HG03378 (cell line): ENCODE measurements at regions not wholly inside any gene's neighbourhood (a gene's known extent, or its start where the extent isn't known, plus 50 kb on each side); places are given as distances from the start of the nearest gene placed in this dataset.
"Not testable (repeated sequence)": the region's sequence is repeated elsewhere in the genome, so short reads cannot be mapped to it uniquely, and the experiment has no call there.

ENCODE experiments used
- ATAC-seq: cut with Tn5 transposase; IDR thresholded peaks from one replicate; pipeline ENCODE4 v1.9.1; 2021; ENCODE audit warnings: mild to moderate bottlenecking, moderate library complexity; ENCODE audit not compliant: unreplicated experiment

GRCh38 chrX:145393702-145394235, 146.5 kb downstream of the SPANXN1 start:
- ATAC-seq, result no peak

DNA sequence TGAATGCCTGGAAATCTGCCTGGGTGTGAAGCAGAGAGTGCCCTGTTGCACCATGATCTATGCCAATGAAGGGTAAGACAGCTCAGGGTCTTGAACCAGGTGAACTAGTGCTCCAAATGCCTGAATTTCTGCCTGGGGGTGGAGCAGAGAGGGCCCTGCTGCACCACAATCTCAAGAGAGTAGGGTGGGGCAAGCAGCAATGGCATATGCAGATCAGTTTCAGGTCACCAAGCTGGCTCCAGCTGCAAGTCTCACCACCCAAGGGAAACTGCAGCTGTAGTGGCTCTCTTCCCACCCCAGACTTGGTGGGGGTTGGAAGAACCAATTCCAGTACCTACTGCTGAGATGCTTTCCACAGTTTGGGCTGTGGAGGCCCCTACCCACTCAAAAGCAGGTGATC, 147.0 kb downstream of the SPANXN1 start:
- ATAC-seq, result no peak

DNA sequence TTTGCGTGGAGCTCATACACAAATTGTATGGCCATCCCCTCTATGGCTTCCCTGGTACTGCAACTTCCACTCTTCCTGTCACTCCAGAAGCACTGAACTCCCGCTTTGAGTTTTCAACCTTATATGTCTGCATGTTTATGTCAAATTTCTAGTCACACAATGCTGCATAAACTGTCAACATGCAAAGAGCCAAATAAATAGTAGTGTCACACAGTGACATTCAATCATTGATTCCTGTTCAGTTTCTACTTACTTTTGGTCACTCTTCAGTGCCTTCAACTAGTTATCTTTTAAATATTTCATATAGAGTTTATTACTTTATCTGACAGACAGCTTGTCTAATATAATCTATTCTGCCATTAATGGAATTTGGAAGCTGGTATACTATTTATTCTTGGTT, 149.3 kb downstream of the SPANXN1 start:
- no peak for ATAC-seq

DNA sequence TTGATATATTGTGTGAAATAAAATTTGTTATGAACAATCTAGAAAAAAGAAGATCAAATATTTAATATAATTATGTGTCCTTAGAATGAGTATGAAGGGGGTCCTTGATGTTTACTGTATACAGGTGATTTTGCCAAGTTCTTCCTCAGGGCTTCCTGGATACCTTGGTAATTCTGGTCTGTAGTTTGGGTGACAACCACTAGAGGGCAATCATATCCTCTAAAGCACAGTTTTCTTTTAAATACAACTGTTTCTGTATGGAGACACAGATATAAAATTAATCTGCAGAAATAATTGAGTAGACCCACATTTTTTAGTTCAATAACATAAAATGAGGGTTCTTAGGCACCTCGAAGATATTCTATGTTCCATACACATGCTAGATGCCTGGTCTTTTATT, 157.7 kb downstream of the SPANXN1 start:
- peak; percentile 84 for ATAC-seq

GRCh38 chrX:145410622-145411021, 163.3 kb downstream of the SPANXN1 start:
- ATAC-seq, result no peak

- not testable (repeated sequence) for ATAC-seq
These were observed 188.9 kb downstream of the SPANXN1 start for GRCh38 chrX:145436211-145436610.

- no peak for ATAC-seq
These were observed 217.3 kb downstream of the SPANXN1 start for GRCh38 chrX:145464650-145465049.

- no peak for ATAC-seq
These were observed 228.4 kb downstream of the SPANXN1 start for GRCh38 chrX:145475725-145476124.

DNA sequence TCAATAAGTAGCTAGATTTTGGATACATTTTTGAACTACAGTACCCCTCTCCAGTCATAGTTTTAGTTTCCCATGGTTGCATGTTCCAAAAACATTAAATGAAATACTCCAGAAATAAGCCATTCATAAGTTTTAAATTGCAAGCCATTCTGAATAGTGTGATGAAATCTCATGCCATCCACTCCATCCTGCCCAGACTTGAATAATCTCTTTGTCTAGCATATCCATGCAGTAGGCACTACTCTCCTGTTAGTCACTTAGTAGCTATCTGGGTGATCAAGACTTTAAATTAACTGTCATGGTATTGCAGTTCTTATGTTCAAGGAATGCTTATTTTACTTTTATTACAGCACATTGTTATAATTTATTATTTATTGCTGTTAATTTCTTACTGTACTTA, 237.4 kb downstream of the SPANXN1 start:
- no peak for ATAC-seq

- ATAC-seq, result no peak
These were observed 255.4 kb downstream of the SPANXN1 start for GRCh38 chrX:145502670-145503069.

DNA sequence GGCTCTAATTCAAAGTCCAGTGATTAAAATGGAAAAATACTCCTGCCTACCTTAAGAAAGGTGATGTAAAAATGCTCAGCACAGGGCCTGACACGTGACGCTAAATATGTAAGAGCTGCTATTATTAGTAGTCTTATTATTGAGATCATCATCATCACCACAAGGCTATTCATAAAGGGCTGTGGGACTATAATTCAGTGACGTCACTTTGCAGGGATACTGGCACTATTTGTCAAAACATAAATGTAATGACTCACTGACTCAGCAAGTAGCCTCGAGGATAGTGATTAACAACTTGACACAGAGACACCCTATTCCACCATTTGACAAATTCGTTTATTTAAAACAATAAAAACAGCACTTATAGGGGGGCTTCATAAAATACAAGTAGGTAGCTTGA, 258.9 kb downstream of the SPANXN1 start:
- ATAC-seq, result no peak

- ATAC-seq, result no peak
These were observed 277.6 kb downstream of the SPANXN1 start for GRCh38 chrX:145524931-145525330.

DNA sequence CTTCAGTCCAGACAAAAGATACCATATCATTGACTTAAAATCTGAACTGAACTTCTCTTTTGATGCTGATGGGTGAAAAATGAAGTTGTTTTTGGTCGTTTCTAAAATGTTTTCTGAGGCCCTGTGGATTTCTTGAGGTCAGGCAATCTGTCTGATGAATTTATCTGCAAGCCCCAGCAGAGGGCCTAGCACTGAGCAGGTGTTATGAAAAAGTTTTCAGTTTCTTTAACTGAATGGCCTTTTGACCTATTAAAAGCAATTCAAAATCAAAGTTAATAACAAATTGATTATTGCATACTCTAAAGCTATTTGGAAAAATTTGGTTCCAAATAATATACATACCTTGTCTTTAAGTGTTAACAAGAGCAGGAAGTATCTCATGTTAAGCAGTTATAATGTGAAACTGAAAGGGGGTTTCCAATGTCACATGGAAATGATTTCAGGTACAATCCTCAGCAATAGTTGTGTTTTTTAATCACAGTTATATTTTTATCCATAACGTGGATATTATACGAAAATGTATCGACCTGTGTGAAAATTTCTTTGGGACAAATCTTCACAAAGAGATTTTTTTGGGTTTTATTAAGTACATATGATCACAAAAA, 285.0 kb downstream of the SPANXN1 start:
- ATAC-seq, result no peak

- no peak for ATAC-seq
These were observed 284.1 kb upstream of the SLITRK2 start for GRCh38 chrX:145533534-145533933.

GRCh38 chrX:145549496-145549895, 268.1 kb upstream of the SLITRK2 start:
- no peak for ATAC-seq

- ATAC-seq, result no peak
These were observed 265.0 kb upstream of the SLITRK2 start for GRCh38 chrX:145552643-145553042.

- no peak for ATAC-seq
These were observed 263.9 kb upstream of the SLITRK2 start for GRCh38 chrX:145553702-145554101.

- no peak for ATAC-seq
These were observed 254.5 kb upstream of the SLITRK2 start for GRCh38 chrX:145563159-145563558.

- no peak for ATAC-seq
These were observed 207.6 kb upstream of the SLITRK2 start for GRCh38 chrX:145609951-145610511.

- no peak for ATAC-seq
These were observed 203.7 kb upstream of the SLITRK2 start for GRCh38 chrX:145613894-145614293.

DNA sequence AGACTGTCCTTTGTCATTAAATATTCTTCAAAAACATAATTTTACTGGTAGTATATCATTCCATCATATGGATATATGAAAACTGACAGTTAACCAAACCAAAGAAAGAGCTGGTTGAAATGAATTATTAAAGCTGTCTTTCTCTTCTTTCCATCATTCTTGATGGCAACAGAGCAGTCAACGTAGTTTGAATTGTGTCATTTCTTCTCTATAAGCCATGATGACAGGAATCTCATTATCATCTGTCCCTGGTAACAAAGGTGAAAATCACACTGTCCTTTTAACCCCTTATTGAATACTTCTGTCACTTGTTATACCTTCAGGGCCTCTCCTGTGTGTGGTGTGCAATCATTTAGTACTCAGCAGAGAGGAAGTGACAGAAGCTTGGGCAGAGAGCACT, 197.0 kb upstream of the SLITRK2 start:
- no peak for ATAC-seq

DNA sequence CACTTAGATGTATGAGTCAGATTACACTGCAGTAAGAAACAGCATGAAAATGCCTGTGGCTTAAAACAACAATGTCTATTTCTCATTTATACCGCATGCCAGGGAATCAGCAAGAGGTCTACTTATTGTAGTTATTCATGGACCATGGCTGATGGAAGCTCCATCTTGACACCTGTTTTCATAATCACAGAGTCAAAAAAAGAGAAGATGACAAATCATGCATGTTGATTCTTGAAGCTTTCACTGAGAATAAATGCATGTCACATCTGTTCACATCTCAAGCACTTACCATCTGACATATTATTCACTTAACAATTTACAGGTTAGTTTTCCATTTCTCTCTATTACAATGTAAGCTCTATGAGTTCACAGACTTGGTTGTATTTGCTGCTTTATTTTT, 194.2 kb upstream of the SLITRK2 start:
- no peak for ATAC-seq

- no peak for ATAC-seq
These were observed 187.5 kb upstream of the SLITRK2 start for GRCh38 chrX:145630081-145630480.
